ENCODE measurements at regions not wholly inside any gene's neighbourhood (a gene's known extent, or its start where the extent isn't known, plus 50 kb on each side); places are given as distances from the start of the nearest gene placed in this dataset.

DNA sequence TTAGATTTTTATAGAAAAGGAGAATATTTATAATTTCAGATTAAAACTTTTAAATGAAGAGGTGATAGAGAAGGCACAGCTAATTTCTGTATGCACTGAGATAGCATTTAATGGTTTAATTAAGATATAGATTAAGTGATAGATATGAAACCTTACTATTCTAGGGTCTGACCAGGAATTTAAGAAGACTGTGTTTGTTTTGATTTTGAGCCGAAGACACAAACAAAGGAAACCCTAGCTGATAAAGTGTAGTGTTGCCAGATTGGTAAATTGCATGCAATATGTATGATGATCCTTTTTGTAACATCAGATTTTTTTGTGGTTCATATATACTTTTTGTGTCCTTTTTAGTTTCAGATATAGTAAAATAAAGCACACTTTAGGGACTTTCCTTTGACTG, 141.8 kb downstream of the ZPLD1 start:
- TF ChIP-seq, protein P1, sequence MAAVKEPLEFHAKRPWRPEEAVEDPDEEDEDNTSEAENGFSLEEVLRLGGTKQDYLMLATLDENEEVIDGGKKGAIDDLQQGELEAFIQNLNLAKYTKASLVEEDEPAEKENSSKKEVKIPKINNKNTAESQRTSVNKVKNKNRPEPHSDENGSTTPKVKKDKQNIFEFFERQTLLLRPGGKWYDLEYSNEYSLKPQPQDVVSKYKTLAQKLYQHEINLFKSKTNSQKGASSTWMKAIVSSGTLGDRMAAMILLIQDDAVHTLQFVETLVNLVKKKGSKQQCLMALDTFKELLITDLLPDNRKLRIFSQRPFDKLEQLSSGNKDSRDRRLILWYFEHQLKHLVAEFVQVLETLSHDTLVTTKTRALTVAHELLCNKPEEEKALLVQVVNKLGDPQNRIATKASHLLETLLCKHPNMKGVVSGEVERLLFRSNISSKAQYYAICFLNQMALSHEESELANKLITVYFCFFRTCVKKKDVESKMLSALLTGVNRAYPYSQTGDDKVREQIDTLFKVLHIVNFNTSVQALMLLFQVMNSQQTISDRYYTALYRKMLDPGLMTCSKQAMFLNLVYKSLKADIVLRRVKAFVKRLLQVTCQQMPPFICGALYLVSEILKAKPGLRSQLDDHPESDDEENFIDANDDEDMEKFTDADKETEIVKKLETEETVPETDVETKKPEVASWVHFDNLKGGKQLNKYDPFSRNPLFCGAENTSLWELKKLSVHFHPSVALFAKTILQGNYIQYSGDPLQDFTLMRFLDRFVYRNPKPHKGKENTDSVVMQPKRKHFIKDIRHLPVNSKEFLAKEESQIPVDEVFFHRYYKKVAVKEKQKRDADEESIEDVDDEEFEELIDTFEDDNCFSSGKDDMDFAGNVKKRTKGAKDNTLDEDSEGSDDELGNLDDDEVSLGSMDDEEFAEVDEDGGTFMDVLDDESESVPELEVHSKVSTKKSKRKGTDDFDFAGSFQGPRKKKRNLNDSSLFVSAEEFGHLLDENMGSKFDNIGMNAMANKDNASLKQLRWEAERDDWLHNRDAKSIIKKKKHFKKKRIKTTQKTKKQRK (IDR thresholded peaks at IDR 0.05; ENCODE audit: low read depth, low read length): no peak
- TF ChIP-seq SRF (IDR thresholded peaks at IDR 0.05; ENCODE audit: low read depth in 2 of 2, low read length in 2 of 2) (no peak), POLR2A (IDR thresholded peaks at IDR 0.05; ENCODE audit: low read depth, low read length) (no peak), NR2C2 (IDR thresholded peaks at IDR 0.05; ENCODE audit: borderline replicate concordance, control insufficient read depth, insufficient read length, low read depth) (no peak), EED (IDR thresholded peaks at IDR 0.05; ENCODE audit: low read depth) (no peak), KDM1A (IDR thresholded peaks at IDR 0.05; ENCODE audit: borderline replicate concordance) (no peak), GABPA (IDR thresholded peaks at IDR 0.05; ENCODE audit: low read depth) (no peak)
- TF ChIP-seq, protein P2, sequence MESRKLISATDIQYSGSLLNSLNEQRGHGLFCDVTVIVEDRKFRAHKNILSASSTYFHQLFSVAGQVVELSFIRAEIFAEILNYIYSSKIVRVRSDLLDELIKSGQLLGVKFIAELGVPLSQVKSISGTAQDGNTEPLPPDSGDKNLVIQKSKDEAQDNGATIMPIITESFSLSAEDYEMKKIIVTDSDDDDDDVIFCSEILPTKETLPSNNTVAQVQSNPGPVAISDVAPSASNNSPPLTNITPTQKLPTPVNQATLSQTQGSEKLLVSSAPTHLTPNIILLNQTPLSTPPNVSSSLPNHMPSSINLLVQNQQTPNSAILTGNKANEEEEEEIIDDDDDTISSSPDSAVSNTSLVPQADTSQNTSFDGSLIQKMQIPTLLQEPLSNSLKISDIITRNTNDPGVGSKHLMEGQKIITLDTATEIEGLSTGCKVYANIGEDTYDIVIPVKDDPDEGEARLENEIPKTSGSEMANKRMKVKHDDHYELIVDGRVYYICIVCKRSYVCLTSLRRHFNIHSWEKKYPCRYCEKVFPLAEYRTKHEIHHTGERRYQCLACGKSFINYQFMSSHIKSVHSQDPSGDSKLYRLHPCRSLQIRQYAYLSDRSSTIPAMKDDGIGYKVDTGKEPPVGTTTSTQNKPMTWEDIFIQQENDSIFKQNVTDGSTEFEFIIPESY (IDR thresholded peaks at IDR 0.05): no peak
